Ramos (cell line): ENCODE measurements at regions not wholly inside any gene's neighbourhood (a gene's known extent, or its start where the extent isn't known, plus 50 kb on each side); places are given as distances from the start of the nearest gene placed in this dataset.
"Not testable (repeated sequence)": the region's sequence is repeated elsewhere in the genome, so short reads cannot be mapped to it uniquely, and the experiment has no call there.

ENCODE experiments used
- in situ Hi-C: fragments of 300-500 bp; cut with MboI; formaldehyde crosslinking; loops from one replicate; pipeline ENCODE4 v1.14.3; 2022; ENCODE audit warnings: low sequenced_read_pairs; ENCODE audit not compliant: unreplicated experiment

GRCh38 chr3:178967177-178967532, 104.5 kb downstream of the ZMAT3 start:
- in situ Hi-C loops = no loop called here

- in situ Hi-C loops = no loop called here
Observed at GRCh38 chr3:178966299-178967176, 105.1 kb downstream of the ZMAT3 start.

GRCh38 chr3:178964551-178964950, 107.1 kb downstream of the ZMAT3 start:
- in situ Hi-C loops = no loop called here

DNA sequence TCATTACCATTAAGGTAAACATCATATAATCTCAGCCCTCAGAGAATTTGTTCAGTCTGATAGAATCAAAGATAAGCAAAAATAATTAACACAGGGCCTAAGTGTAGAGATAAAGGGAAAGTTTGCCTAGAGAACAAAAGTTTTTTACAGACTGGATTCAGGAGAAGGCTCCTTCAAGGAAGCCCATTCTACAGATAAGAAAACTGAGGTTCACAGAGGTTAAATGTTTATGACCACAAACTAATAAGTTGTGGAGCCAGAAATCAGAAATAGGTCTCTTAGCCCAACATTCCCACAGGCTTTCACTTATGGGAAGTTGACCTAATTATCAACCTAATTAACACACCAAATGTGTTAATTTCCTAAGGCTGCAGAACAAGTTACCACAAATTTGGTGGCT, 110.7 kb downstream of the ZMAT3 start:
- in situ Hi-C loops = no loop called here

- in situ Hi-C loops = no loop called here
Observed at GRCh38 chr3:178960181-178960580, 111.4 kb downstream of the ZMAT3 start.

GRCh38 chr3:178950676-178951075, 120.9 kb downstream of the ZMAT3 start:
- in situ Hi-C loops = loop anchor here (10.0 kb wide), 1 partner anchor 516 kb away; no protein-coding TSS in a partner anchor

GRCh38 chr3:178949896-178950295, 121.7 kb downstream of the ZMAT3 start:
- in situ Hi-C loops = loop anchor here (10.0 kb wide), 1 partner anchor 515 kb away; no protein-coding TSS in a partner anchor

DNA sequence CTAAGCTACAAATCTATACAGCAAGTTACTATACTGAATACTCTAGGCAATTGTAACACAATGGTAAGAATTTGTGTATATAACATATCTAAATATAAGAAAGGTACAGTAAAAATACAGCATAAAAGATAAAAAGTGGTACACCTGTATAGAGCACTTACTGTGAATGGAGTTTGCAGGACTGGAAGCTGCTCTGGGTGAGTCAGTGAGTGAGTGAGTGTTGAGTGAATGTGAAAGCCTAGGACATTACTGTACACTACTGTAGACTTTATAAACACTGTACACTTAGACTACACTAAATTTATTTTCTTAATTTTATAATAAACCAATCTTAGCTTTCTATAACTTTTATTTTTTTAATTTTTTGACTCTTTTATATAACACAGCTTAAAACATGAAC, 123.1 kb downstream of the ZMAT3 start:
- in situ Hi-C loops = no loop called here

- in situ Hi-C loops = no loop called here
Observed at GRCh38 chr3:178947738-178948137, 123.9 kb downstream of the ZMAT3 start.

DNA sequence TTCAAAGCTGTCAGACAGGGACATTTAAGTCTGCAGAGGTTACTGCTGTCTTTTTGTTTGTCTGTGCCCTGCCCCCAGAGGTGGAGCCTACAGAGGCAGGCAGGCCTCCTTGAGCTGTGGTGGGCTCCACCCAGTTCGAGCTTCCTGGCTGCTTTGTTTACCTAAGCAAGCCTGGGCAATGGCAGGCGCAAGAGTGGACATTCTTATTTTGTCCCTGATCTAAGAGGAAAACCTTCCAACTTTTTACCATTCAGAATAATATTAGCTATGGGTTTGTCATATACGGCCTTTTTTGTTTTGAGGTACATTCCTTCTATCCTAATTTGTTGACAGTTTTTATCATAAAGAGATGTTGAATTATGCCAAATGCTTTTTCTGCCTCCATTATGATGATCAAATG, 129.3 kb downstream of the ZMAT3 start:
- in situ Hi-C loops = not testable (repeated sequence)

GRCh38 chr3:178930116-178930515, 141.5 kb downstream of the ZMAT3 start:
- in situ Hi-C loops = no loop called here

GRCh38 chr3:178916223-178916622, 155.4 kb downstream of the ZMAT3 start:
- in situ Hi-C loops = no loop called here

GRCh38 chr3:178915365-178915764, 156.2 kb downstream of the ZMAT3 start:
- in situ Hi-C loops = no loop called here

DNA sequence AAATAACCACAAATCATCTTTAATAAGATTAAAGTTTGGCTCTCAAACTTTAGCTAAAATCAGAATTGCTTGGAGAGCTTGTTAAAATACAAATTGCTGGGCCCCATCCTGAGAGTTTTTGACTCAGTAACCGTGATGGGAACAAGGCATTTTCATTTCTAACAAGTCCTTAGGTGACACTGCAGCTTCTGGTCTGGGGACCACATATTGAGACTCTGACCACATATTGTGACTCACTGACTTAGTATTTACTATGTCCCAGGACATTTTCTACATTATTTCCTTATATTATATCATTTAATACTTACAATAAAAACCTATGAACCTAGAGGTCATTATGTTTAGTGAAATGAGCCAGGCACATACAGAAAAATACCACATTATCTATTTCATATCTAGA, 164.5 kb downstream of the ZMAT3 start:
- in situ Hi-C loops = no loop called here

GRCh38 chr3:178901204-178901603, 170.4 kb downstream of the ZMAT3 start:
- in situ Hi-C loops = no loop called here

GRCh38 chr3:178900029-178900646, 171.5 kb downstream of the ZMAT3 start:
- in situ Hi-C loops = no loop called here

GRCh38 chr3:178895178-178895789, 176.3 kb downstream of the ZMAT3 start:
- in situ Hi-C loops = no loop called here
